Ramos (cell line): ENCODE measurements at regions not wholly inside any gene's neighbourhood (a gene's known extent, or its start where the extent isn't known, plus 50 kb on each side); places are given as distances from the start of the nearest gene placed in this dataset.
"Not testable (repeated sequence)": the region's sequence is repeated elsewhere in the genome, so short reads cannot be mapped to it uniquely, and the experiment has no call there.

Experiments used
- in situ Hi-C: fragments of 300-500 bp; cut with MboI; formaldehyde crosslinking; loops from one replicate; pipeline ENCODE4 v1.14.3; 2022; ENCODE audit warnings: low sequenced_read_pairs; ENCODE audit not compliant: unreplicated experiment

DNA sequence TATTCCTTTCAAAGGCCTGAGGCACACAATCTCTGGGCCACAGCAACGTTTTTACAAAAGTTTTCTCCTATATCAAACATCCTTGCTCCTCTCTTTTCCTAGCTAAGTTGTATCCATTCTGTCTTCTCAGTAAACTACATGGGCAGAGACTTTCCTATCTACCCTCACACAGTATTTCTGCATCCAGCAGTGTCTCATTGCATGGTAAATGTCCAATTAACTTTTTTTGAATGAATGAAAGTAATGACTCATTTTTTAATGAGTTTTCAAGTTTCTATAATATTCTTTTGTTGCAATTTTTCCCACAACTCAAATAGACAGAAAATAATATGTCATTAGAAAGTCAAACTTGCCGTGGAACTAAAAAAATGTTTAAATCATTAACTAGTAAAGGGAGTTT lies 688.6 kb downstream of the JRKL start:
- in situ Hi-C loops = no loop called here

GRCh38 chr11:97079244-97079643 lies 689.4 kb downstream of the JRKL start:
- in situ Hi-C loops = no loop called here

DNA sequence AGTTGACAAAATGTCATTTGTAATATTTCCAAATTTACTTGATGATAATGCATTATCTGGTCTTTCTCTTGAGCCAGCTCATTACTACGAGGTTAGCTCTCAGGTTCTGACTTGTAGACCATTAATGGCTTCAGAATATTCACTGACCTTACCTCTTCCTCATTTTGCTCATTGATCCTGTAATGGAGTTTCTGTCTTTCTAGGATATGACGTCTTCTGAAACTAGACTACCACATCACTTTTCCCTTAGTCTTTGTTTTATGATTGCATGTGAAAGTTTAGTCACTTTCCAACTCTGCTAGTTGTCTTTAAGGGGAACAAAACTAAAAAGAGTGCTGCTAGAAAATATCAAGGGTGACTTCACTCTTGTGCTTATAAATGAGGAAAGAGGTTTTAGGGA lies 697.6 kb downstream of the JRKL start:
- in situ Hi-C loops = no loop called here

DNA sequence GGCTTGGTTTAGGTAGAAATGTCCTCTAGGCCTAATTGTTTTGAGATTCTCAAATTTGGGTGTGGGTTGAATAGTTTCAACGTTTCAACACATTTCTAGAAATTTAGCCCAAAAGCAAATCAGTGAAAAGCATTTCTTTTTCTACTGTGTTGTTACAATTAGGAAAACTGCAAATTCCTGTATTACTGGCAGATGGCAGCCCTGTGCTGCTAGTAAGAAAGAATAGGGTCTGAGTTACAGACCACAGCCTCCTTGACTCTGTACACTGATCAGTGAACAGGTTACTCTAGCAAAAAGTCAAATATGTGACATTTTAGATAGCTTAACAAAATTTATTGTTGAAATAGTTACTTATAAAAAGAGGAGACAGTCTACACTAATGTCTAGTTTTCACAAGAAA lies 703.0 kb downstream of the JRKL start:
- in situ Hi-C loops = no loop called here

GRCh38 chr11:97102180-97102579 lies 712.4 kb downstream of the JRKL start:
- in situ Hi-C loops = not testable (repeated sequence)

- in situ Hi-C loops = no loop called here
Measured at GRCh38 chr11:97107604-97108003, 717.8 kb downstream of the JRKL start.

GRCh38 chr11:97109078-97109477 lies 719.3 kb downstream of the JRKL start:
- in situ Hi-C loops = no loop called here

DNA sequence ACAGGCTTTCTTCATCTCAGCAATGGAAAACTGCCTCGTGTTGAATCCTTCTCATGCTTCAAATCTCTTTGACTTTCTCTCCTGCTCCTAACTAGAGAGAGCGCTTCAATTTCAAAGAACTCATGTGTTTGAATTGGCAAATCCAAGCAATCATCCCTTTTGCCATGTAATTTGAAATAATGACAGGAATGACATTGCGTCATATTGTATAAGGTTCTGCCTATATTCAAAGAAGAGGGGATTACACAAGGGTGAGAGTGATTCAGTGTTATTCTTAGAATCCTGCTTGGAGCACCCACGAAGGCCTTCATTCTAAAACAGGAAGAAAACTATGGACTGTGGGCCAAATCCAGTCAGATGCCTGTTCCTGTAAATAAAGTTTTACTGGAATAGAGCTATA lies 720.6 kb downstream of the JRKL start:
- in situ Hi-C loops = no loop called here

GRCh38 chr11:97111559-97111958 lies 721.7 kb downstream of the JRKL start:
- in situ Hi-C loops = no loop called here

GRCh38 chr11:97118614-97119200 lies 728.9 kb downstream of the JRKL start:
- in situ Hi-C loops = no loop called here

DNA sequence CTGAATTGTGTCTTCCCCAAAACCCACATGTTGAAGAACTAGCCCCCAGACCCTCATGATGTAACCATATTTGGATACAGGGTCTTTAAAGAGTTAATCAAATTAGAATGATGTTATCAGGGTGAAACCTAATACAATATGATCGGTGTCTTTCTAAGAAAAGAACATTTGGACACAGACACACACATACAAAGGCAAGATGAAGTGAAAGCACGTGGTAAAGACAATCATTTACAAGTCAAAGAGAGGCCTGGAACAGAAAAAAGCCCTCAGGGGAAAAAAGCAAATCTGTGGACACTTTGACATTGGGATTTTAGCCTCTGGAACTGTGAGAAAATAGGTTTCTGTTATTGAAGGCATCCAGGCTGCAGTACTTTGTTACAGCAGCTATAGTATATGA lies 733.4 kb downstream of the JRKL start:
- in situ Hi-C loops = no loop called here

GRCh38 chr11:97136067-97136466 lies 746.3 kb downstream of the JRKL start:
- in situ Hi-C loops = loop anchor here (25.0 kb wide), 1 partner anchor 674 kb away; no protein-coding TSS in a partner anchor

GRCh38 chr11:97140885-97141494 lies 751.2 kb downstream of the JRKL start:
- in situ Hi-C loops = loop anchor here (25.0 kb wide), 1 partner anchor 679 kb away; no protein-coding TSS in a partner anchor

DNA sequence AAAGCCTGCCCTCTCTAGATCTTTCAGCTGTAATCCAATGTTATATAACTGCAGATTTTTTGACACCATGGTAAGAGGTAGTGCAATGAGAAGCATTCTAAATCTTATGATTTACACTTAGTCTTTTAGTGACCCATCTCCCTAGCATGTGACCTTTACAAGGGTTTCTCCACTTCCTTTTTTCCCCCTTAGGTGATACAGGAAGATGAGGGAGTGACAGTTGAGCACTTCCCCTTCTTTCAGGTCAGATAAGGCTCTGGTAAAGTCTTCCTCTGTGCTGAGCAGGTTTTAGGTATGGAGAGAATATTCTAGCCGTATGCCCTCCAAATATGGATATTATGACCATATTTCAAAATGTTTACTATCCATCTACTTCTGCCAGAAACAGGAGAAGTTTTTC lies 753.6 kb downstream of the JRKL start:
- in situ Hi-C loops = loop anchor here (25.0 kb wide), 1 partner anchor 681 kb away; no protein-coding TSS in a partner anchor

DNA sequence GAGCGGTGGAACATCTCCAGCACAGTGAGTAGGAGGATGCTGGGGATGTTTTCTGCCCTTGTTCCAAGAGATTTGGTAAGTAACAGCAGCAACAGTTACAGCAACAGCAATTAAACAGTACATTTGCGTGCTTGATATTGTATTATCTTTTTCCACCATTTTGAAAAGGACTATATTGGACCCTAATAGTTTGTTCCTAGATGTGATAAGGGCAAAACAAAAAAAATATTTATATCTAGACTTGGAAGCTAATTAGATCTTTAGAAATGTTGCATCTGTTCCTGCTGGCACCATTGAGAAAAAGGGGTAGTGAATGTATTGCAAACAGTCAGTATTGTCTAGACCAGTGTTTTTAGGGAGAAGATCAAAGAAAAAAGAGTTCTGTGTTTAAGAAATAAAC lies 759.9 kb downstream of the JRKL start:
- in situ Hi-C loops = loop anchor here (25.0 kb wide), 1 partner anchor 687 kb away; no protein-coding TSS in a partner anchor

GRCh38 chr11:97157221-97157740 lies 767.5 kb downstream of the JRKL start:
- in situ Hi-C loops = no loop called here

DNA sequence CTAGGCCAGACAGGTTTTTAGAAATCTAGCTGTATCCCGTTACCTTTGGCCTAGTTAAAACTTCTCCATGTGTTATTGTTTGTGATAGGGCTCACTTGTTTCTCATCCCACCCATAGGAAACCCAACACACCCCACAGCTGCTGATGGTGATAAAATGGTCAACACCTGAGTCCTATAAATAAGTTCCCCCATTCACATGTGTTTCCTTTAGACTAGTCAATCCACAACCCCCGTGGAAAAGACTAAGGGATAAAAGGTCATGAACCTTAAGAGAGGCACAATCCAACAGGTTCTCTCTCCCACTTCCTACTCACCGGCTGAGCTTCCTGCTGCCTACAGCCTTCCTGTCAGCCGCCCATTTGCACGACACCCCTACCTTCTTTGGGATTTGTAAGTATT lies 768.4 kb downstream of the JRKL start:
- in situ Hi-C loops = no loop called here

DNA sequence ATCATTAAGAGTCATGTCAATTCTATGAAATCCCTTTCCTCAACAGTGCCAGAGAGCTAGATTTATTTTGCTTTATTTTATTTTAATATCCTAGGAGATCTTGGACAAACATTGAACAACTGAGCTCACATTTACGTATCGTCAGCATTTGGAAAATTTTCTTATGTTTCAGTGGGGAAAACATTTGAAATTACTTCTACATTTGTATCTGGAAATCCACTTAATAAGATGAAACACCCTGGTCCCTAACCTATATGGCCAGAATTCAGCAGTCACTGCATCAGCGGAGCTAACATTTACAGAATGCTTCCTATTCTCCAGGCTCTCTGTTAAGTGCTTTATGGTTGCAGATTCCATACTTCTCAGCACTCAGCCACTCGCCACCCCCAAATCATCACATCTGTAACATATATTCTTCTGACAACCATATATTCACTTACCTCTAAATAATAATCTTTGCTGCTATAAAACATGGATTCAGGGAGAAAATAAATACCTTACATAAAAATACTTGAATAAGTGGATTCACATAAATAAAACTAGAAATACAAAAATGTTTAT lies 773.9 kb downstream of the JRKL start:
- in situ Hi-C loops = no loop called here

GRCh38 chr11:97201743-97202612 lies 812.2 kb downstream of the JRKL start:
- in situ Hi-C loops = no loop called here

GRCh38 chr11:97202613-97203292 lies 812.9 kb downstream of the JRKL start:
- in situ Hi-C loops = no loop called here
